GM18505 (cell line): ENCODE measurements at regions not wholly inside any gene's neighbourhood (a gene's known extent, or its start where the extent isn't known, plus 50 kb on each side); places are given as distances from the start of the nearest gene placed in this dataset.

ENCODE experiments used
- ATAC-seq: cut with Tn5 transposase; IDR thresholded peaks from one replicate; pipeline ENCODE4 v1.9.1; 2021; ENCODE audit not compliant: unreplicated experiment
- POLR2A ChIP-seq: IDR thresholded peaks from 4 replicates; pipeline ENCODE4 v1.6.1; 2011; ENCODE audit warnings: borderline replicate concordance; ENCODE audit not compliant: insufficient read depth, insufficient read length; ENCODE audit errors: extremely low read depth

GRCh38 chr12:126752021-126752420 is 1514.9 kb upstream of the TMEM132C start:
- ATAC-seq, result no peak
- TF ChIP-seq POLR2A, result no peak

- no peak for ATAC-seq
- no peak for TF ChIP-seq POLR2A
Observed at GRCh38 chr12:126757326-126757725, 1509.6 kb upstream of the TMEM132C start.

GRCh38 chr12:126760092-126760491 is 1506.9 kb upstream of the TMEM132C start:
- ATAC-seq, result no peak
- no peak for TF ChIP-seq POLR2A

- ATAC-seq, result no peak
- TF ChIP-seq POLR2A, result no peak
Observed at GRCh38 chr12:126761420-126761819, 1505.5 kb upstream of the TMEM132C start.

GRCh38 chr12:126762150-126762549 is 1504.8 kb upstream of the TMEM132C start:
- no peak for ATAC-seq

GRCh38 chr12:126763359-126763758 is 1503.6 kb upstream of the TMEM132C start:
- TF ChIP-seq POLR2A, result no peak
- no peak for ATAC-seq

More at GRCh38 chr12:126762150-126762549, 1504.8 kb upstream of the TMEM132C start:
- no peak for TF ChIP-seq POLR2A

- no peak for TF ChIP-seq POLR2A
- no peak for ATAC-seq
Observed at GRCh38 chr12:126767334-126767733, 1499.6 kb upstream of the TMEM132C start.

- no peak for ATAC-seq
- TF ChIP-seq POLR2A, result no peak
Observed at GRCh38 chr12:126768517-126768916, 1498.5 kb upstream of the TMEM132C start.

GRCh38 chr12:126770188-126770587 is 1496.8 kb upstream of the TMEM132C start:
- ATAC-seq, result no peak
- no peak for TF ChIP-seq POLR2A

- peak; percentile 75 for ATAC-seq
- TF ChIP-seq POLR2A, result no peak
Observed at GRCh38 chr12:126772171-126772864, 1494.7 kb upstream of the TMEM132C start.

- no peak for ATAC-seq
- TF ChIP-seq POLR2A, result no peak
Observed at GRCh38 chr12:126773012-126773411, 1494.0 kb upstream of the TMEM132C start.

GRCh38 chr12:126773491-126773890 is 1493.5 kb upstream of the TMEM132C start:
- ATAC-seq, result no peak
- TF ChIP-seq POLR2A, result no peak

- ATAC-seq, result no peak
- TF ChIP-seq POLR2A, result no peak
Observed at GRCh38 chr12:126776026-126776655, 1490.8 kb upstream of the TMEM132C start.

- no peak for TF ChIP-seq POLR2A
- no peak for ATAC-seq
Observed at GRCh38 chr12:126780343-126780742, 1486.6 kb upstream of the TMEM132C start.
